ENCODE measurements at regions not wholly inside any gene's neighbourhood (a gene's known extent, or its start where the extent isn't known, plus 50 kb on each side); places are given as distances from the start of the nearest gene placed in this dataset.

DNA sequence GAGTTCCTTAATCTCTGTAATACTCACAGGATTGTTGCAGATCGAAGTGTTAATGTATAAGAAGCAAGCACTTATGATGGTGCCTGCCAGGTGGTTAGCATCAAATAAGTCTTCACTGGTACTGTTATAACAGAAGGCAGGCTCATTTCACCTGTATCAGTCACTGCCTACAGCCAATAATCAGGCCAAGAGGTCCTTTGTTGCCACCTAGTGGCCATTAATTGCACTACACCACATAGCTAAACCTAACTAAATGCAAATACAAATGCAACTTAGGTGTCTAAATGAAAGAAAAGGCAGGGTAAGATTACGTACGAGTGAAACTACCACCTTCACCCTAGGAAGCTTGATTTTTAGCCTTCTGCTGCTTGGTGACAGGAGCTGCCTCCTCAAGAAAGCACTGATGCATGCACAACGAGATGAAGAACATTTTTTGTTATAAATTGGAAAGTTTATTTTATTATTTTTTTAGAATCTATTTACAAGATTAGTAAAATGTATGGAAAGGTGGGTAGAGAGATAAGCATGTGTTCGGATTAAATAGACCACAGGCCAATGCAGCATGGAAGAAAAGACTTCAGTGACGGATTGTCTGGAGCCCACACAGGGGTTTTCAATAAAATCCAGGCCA, 334.8 kb upstream of the CAMK1G start:
- peak; percentile 28 for DNase-seq

DNA sequence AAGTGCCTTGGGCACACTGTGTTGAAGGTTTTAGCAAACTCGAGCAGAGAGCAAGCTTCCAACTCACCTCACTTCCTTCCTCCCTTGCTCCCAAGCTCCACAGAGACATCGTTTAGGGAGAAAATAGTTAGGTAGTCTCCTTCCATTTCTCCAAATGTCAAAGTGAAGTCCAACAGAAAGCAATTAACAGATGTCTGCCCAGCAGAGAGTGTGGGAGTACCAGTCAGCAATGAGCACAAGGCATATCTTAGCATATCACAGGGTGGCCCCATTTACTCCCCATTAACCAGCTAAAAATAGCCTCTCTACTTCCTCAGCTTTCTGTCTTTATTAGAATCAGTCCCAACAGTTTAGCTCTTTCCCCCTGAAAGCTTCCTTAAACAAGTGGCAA, 334.2 kb upstream of the CAMK1G start:
- DNase-seq: no peak

DNA sequence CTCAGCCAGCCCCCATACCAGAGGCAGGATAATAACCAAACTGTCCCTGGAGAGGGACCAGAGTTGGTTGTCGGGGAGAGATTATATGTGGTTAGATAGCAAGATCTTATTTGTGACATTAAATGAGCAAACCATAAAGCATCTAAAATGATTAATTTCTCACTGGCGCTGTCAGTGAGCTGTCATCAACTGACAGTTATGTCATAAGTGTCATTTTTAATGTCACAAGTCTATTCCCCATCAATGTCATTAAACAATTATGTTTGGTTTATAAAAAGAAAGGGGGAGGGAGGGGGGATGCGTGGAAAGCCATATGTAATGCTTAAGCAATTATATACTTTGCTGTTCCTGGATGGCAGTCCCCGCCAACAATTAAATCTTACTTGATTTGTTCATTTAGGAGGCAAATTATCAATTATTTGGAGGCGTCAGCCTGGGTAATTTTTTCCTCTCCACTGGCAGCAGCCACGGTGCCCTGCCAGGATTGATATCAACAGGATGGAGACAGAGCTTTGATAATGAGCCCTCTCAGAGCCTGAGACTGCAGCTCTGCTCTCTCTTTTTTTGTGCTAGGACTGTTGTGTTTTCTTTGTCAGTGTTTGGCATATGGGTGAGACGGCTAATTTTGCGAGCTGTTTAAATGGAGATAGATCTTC, 333.6 kb upstream of the CAMK1G start:
- no peak for DNase-seq

DNA sequence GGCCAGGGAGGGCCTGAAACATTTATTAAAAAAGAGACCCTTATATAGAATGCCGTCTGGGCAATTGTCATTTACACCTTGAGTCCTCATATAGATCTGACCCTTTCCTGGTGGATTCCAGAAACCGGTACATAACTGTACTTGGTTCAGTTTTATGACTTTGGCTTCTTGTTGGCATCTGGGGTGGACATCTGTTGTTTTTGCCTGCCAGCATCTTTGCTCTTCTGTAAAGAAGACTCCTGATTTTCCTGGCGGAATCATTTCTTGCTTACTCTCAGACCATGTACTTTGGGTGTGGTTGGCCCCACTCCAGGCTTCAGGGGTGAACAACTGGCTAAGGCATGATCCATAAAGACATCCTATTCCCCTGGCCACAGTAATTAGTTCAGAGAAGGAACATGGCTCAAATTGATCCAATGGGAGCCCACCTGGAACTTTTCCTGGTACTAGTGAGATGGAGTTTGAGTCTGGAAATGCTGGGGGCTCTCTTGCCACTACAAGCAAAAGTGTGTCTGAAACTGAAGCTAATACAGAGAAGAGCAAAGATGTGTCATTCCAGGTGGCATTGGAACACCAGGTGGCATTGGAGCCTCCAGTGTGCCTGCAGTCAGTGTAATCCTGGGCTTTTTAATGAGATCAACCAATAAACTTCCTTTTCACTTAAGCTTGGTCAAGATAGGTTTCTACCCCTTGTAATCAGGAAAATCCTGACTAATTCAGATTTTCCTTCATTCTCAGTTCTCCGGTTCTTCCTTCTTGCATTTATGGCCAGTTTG, 332.5 kb upstream of the CAMK1G start:
- DNase-seq: no peak

DNA sequence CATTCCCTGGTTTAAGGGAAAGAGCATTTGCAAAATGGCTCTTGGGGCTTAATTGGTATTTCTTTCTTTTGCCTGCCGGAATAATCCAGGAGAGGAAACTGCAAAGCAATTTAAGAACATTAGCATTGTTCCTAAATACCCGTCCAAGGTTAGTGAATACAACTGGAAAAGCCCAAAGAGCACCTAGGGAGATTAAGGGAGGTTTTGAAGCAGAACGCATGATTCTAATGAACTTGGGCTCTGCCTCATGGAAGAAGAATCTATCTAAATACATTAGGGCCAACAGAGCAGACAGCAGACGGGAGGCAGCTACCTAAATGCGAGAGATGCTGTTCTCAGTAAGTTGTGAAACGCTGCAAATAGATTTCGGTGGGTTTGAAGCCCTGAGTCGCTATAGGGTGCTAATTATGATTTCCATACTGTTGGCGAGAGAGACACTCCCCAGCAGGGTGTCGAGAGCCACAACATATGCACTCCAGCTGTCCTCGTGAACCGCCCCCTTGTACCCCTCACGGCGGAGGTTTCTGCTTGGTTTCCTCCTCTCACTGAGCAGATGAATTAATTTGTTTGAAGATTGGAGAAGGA, 326.7 kb upstream of the CAMK1G start:
- no peak for DNase-seq

DNA sequence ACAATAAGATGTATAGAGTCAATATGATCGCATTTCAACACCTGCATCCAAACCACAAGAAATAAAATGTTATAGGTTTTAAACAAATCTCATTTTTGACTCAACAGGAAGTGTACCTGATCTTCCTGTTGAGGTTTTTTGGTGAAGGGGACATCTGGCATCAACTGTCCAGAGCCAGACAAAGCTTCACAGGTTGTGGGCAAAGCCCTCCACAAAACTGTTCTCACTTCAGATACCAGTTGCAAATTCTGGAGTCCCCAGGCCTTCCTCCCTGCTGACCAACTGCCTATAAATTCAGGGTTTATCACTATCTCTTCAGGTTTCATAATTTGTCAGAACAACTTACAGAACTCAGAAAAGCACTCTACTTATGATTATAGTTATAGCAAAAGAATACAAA, 326.1 kb upstream of the CAMK1G start:
- DNase-seq: no peak

DNA sequence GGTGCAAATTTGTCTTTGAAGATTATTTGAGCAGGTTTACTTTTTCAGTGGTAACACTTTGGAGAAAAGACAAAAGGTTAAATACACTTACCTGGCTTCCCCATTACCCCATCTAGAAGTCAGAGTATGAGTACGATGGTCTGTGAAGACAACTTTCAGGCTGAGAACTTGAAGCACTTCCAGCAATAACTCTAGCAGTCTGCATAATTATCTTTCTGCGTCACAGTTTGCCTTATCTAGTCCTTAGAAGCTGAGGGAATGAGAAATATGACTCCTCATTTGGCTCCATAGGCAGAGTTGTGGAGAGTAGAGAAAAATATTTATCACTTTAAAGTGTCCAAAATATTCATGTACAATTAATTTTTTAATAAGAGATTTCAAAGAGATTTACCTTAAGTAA, 323.4 kb upstream of the CAMK1G start:
- DNase-seq: no peak

DNA sequence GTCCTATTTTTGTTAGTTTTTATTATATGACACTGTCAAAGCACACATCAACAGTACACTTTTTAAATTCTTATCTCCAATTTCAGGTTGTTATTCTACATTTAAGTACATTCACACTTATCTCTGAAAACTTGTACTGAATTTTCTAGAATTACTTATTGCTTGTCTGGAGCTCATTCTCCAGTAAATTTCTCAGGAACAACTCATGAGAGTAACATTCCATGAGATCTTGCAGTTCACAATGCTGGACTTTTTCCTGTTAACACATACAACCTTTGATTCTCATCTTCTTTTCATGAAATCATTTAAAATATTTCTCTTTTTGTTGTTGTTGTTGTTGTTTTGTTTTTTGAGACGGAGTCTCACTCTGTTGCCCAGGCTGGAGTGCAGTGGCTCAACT, 320.9 kb upstream of the CAMK1G start:
- no peak for DNase-seq

DNA sequence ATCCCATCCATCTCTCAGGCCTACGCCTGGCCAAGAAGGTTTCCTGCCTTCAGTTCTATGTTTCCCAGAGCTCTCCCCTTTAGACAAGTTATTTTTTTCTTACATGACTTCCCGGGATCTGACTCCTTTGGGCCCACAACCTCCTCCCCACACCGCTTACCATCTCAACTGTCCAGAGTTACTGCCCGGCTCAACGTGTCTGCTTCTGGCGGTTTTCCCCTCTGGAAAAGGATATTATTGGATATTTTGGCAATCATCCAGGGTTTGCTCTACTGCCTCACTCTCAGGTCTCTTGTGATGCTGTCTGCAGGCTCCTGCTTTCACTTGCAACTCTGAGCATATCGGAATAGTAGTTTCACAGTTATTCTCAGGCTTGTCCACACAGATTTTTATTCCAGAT, 318.2 kb upstream of the CAMK1G start:
- DNase-seq: no peak

DNA sequence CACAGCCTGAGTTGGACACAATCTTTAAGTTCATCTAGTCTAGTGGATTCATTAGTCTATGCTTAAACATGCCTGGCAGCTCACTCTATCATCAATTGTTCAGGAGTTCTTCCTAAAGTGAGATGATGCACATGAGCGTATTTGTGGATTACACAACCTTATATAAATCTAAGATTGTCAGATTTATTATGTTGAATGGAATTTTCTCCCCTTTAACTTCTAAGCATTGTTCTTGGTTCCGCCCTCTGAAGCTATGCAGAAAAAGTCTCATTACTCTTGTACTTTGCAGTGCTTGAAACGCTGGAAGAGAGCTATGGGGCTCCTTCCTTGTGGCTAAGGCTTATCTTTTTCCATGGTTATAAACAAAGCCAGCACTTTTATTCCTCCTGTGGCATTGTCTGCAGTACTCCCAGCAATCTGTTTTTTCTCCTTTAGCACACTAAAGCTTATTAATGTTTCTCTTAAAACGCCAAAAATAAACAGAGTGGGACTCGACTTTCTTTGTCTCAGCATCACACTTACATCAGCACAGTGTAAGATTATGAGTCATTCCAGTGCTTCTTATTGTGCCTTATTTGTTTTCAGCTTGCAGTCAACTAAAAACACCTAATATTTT, 316.8 kb upstream of the CAMK1G start:
- no peak for DNase-seq

DNA sequence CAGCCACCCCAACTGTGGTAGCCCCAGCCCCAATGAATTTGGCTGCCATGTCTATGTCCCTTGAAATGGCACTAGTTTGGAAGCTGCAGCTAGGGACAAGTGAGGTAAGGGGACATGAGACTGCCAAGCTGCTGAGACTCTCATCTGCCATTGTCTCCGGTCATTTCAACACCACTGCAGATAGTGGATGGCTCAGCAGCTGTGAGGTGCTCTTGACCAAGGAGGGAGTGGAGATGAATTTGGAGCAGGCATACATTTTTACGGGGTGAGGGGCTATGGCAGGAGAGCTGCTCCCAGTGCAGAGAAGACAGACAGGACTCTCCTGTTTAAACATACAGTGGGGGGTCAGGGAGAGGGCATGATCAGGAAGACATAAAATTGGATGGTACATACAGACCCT, 315.5 kb upstream of the CAMK1G start:
- DNase-seq: no peak

DNA sequence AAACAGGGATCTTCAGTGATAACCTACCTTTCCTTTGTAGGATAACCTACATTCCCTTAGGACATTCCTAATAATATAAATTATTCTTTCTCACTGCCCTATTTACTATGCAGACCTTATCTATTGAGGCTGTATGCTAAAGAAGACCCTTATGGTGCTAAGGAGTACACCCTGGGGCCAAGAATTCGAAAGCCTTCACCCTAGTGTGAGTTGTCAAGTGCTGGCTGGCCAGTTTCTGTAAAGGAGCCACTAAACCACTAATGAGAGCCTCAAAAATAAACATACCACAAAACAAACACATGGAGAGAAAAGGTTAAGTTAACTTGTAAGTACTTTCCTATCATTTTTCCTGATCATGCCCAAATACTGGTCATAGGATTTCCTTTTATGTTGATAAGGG, 315.0 kb upstream of the CAMK1G start:
- no peak for DNase-seq

DNA sequence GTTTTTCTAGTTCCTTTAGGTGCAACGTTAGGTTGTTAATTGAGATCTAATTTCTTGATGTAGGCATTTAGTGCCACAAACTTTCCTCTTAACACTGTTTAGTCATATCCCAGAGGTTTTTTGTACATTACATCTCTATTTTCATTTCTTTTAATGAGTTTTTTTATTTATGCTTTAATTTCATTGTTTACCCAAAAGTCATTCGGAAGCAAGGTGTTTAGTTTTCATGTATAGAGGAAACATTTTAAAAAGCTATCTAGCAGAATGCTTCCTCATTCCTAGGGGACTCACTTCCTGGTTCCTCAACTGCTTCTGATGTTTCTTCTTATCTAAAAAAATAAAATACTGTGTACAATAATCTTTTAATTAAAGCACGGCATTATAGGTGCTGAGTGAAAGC, 307.2 kb upstream of the CAMK1G start:
- DNase-seq: no peak

DNA sequence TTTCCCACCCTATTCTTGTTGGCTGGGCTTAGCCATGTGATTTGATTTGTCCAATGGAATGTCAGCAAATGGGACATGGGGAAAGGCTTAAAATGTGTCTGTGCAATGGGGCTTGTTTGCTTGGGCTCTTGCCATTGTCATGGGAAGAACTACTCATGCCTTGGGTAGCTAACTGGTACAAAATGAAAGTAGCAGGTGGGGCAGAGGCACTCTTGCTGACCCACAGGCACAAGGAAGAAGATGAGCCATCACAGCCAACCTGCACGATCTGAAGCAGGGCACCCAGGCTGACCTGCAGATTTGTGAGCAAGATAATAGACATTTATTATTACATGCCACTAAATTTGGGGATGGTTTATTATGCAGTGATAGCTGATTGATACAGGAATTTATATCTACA, 305.9 kb upstream of the CAMK1G start:
- no peak for DNase-seq

DNA sequence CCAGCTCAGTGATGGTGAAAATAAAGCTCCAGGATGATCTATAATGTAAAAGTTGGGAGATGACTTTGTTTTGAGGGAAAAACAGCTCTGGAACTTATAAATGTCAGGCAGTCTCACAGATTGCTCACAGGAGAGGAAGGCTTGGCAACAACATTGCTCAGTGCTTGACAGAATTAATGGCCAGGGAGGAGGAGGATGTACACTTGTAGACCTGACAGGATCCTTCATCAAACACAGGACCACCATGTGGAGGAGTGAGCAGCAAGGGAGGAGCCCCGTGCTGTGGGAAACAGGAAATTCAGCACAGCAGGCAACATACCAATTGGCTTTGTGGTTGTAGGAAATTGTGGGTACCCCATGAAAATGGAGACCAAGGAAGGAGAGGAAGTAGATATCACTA, 291.8 kb upstream of the CAMK1G start:
- DNase-seq: no peak

DNA sequence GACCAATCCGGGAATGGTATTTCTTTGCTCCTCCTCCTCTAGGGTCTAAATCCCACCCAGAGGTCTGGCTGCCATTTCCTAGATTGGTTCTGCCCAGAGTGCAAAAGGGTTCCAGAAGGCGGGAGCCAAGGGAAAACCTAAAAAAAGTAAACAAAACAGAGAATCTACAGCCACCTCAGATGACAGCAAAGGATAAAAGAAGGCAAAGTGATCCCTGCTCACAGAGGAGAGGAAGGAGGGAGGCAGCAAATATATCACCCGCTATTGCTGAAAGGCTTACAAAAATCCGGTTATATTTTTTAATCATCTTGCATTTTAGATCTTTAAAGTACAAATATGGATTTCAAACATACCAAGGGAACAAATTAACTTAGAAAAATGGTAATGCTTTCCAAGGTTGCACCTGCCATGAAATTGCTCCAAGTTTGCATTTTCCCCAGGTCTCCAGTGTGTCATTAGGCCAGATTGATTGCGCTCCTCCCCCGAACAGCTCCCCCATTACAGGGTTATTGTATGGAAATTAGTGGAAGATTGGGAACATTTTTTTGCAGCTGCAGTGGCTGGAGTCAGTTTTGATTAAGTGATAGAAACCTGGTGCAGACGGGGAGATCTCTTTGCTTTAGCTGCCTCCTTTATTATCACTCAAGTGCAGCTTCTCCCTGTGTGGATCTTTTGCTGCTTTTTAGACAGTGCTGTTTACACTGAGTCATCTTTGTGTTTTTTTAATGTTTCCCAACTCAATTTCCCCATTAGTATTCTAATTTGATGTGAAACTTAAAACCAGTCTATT, 280.5 kb upstream of the CAMK1G start:
- DNase-seq: no peak

DNA sequence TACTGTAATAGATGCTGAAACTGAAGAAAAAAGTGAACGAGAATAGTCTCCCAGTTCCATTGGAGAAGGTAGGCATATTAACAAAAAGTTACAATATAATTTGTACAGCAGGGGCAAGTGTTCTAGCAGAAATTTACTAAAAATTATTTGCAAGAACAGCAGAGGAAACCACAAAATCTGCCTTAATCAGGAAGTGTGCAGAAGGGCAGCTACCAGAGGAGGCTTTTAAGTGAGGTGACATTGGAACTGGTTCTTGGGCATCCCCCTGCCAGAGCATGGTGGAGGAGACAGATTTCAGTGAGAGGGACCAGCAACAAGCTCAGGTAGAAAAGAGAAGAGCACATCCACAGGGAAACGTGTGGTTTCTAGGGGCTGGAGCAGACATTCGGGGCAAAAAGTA, 279.3 kb upstream of the CAMK1G start:
- DNase-seq: no peak

DNA sequence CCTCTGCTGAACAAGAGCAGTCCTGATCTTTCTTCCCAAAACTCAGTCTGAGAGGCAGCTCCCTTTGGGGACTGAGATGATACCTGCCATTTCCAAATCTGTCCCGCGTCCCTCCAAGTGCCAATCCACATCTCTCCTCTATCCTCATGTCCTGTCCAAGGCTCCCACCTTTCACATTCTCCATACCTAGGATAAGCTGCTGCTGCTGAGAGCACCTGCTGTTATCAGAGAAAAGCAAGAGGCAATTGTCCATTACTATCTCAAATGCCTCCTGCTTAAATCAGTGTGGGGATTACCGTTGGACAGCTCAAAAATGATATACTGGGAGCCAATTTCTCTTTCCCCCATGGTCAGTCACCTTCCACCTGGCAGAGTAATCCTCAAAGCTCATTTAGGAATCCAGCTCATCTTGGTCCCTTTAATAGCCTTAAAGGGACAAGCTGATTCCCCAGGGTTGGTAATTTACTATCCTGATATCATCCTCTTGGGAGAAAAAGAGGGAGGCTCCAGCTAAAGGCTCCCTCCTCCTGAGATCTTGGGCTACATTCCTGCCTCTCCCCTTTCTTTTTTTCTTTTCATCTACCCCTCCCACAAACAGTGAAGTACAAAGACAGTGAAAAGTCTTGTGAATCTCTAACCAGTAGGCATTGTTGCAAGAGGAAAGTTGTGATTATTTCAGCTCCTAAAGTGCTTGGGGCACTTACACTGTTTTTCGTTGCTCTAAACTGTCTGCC, 278.1 kb upstream of the CAMK1G start:
- DNase-seq: no peak

DNA sequence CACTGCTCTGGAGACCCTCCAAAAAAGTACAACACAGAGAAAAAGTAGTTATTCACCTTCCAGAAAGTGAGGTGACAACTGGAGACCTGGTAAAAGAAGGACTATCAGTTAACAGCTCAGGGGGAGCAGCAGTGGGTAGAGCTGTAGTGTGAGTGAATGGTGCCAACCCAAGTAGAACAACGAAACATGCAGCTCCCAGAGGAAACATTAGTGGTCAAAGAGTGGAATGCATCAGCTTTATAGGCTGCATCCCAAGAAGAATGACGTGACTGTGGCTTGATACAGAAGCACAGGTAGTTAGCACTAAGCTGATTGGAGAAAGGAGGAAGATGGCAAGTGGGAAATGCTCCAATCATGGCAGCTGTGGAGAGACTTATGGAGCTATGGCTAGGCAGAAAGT, 275.7 kb upstream of the CAMK1G start:
- DNase-seq: no peak

DNA sequence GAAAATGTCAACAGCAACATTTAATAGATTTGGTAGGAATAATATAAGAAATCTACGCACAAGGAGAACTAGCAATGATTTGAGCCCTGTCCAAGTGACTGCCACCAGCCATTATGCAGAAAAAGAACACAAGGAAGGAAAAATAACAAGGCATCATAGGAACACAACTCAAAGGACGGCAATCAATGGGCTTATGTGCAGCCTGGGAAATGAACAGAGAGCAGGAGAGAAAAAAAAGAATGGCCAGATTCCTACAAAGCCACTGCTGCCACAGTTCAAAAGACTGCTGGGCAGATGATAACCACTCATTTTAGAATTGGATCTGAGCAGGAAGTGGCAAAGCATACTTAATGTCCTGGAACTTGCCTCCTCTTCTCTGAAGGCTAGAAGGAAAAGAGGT, 274.3 kb upstream of the CAMK1G start:
- no peak for DNase-seq

DNA sequence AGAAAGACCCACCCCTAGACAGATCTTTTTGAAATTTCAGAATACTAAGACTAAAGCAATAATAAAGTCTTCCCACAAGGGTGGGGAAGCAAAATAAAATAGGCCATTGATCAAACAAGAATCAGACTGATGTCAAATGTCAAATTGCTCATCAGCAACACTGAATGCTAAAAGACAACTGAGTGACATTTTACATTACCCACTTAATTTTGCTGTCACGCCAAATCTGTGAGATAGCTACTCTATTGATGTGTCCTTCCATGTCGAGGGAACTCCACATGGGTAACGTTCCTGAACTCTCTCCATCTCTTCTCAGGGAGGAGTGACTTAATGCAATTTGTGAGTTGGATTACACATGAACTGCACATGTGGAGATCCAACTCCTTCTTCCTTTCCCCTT, 271.7 kb upstream of the CAMK1G start:
- DNase-seq: no peak

DNA sequence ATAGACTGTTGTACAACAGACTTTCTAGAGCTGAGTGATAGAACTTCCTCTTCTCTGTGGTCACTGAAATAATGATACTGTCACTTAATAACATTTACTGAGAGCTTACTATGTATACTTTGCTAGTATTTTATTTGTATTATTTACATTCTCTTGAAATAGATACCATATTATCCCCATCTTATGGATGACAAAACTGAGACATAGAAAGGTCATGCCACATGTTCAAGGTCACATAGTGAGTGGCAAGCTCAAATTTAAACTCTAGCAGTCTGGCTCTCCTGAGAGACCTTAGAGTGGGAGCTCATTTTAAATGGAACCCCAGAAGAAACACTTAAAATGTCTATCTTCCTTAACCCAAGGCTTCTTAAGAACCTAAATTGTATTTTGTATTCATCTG, 266.6 kb upstream of the CAMK1G start:
- DNase-seq: no peak

Measured in activated gamma-delta T cell treated with Interleukin-2 at 50 U/mL for 16 hours (primary cell).